ENCODE measurements at regions not wholly inside any gene's neighbourhood (a gene's known extent, or its start where the extent isn't known, plus 50 kb on each side); places are given as distances from the start of the nearest gene placed in this dataset.

- H4K20me1 ChIP-seq: no peaks in the 10 kb centered on the region
- H3K36me3 ChIP-seq: no peaks in the 10 kb centered on the region
- no peak overlapping the region for H3K4me2 ChIP-seq
- H3K9me3 ChIP-seq (replicated peaks in 1 of 11): no peaks in the 10 kb centered on the region
- no peak for TF ChIP-seq Cebpa-rat (IDR thresholded peaks at IDR 0.05)
- H3K4me3 ChIP-seq: no peak overlapping the region
- H3K4me1 ChIP-seq: peaks cover 0 to 10% (median 0%) of the 10 kb centered on the region in 10 experiments; a peak in 8 of 20 replicates
- no peak overlapping the region for H3K9ac ChIP-seq
- no peak overlapping the region for H3K27ac ChIP-seq
- no peaks in the 10 kb centered on the region for H3K27me3 ChIP-seq
Measured at GRCh38 chr3:59563072-59563605, 513.3 kb upstream of the CFAP20DC start.

GRCh38 chr3:59559721-59560435, 510.1 kb upstream of the CFAP20DC start:
- H3K27me3 ChIP-seq: no peaks in the 10 kb centered on the region
- H3K36me3 ChIP-seq: no peaks in the 10 kb centered on the region
- no peak overlapping the region for H3K9ac ChIP-seq
- no peak; a peak in 1 of 22 replicates for TF ChIP-seq Cebpa-rat (IDR thresholded peaks at IDR 0.05)
- peaks cover 0 to 6% (median 0%) of the 10 kb centered on the region in 11 experiments; a peak in 1 of 22 replicates for H3K9me3 ChIP-seq (replicated peaks in 1 of 11)
- no peak overlapping the region for H3K27ac ChIP-seq
- H4K20me1 ChIP-seq: no peaks in the 10 kb centered on the region
- H3K4me2 ChIP-seq: peak overlapping the region in 3 of 11 experiments; percentile 5 to 42 (median 20); a peak in 5 of 22 replicates
- H3K4me3 ChIP-seq: no peak overlapping the region
- H3K4me1 ChIP-seq: peaks cover 0 to 10% (median 0%) of the 10 kb centered on the region in 10 experiments; a peak in 8 of 20 replicates

DNA sequence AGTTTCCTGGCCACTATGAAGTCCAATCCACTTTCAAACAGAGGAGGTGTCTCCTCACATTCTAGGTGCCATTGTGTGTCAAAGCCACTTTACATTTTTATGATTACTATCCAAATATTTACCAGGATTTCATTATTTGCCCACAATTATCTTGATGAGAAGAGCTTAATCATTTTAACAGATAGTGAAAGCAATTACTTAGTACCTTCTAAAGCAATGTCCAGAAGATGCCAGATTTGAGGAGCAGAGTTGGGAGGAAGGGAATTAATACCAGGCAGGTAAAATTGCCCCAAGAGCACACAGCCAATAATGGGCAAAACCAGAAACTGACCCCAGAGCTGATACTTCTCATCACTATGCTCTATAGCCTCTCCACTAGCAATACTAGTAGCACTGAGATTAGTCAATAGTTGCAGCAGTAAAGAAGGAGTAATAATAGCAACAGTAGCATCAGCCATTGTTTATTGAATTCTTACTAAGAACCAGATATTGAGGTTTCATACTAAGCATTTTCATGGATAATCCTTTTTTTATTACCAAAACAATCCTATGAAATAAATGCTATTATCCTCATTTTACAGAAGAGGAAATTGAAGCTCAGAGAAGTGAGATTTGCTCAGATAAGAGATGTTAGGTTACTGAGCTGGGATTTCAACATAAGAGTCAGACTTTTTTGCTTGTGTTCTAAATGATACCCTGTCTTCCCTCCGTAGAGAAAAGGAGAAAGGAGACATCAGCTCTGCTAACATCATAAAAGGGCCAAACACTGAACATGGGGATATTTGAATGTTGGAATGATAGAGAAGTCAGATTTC, 509.3 kb upstream of the CFAP20DC start:
- no peaks in the 10 kb centered on the region for H4K20me1 ChIP-seq
- peaks cover 0 to 6% (median 0%) of the 10 kb centered on the region in 11 experiments; a peak in 1 of 22 replicates for H3K9me3 ChIP-seq (replicated peaks in 1 of 11)
- peak overlapping the region in 3 of 11 experiments; percentile 5 to 42 (median 20); a peak in 5 of 22 replicates for H3K4me2 ChIP-seq
- H3K4me1 ChIP-seq: peaks cover 0 to 10% (median 0%) of the 10 kb centered on the region in 10 experiments; a peak in 8 of 20 replicates
- no peak overlapping the region for H3K4me3 ChIP-seq
- no peak overlapping the region for H3K27ac ChIP-seq
- no peak overlapping the region for H3K9ac ChIP-seq
- H3K36me3 ChIP-seq: no peaks in the 10 kb centered on the region
- TF ChIP-seq Cebpa-rat (IDR thresholded peaks at IDR 0.05): no peak
- no peaks in the 10 kb centered on the region for H3K27me3 ChIP-seq

DNA sequence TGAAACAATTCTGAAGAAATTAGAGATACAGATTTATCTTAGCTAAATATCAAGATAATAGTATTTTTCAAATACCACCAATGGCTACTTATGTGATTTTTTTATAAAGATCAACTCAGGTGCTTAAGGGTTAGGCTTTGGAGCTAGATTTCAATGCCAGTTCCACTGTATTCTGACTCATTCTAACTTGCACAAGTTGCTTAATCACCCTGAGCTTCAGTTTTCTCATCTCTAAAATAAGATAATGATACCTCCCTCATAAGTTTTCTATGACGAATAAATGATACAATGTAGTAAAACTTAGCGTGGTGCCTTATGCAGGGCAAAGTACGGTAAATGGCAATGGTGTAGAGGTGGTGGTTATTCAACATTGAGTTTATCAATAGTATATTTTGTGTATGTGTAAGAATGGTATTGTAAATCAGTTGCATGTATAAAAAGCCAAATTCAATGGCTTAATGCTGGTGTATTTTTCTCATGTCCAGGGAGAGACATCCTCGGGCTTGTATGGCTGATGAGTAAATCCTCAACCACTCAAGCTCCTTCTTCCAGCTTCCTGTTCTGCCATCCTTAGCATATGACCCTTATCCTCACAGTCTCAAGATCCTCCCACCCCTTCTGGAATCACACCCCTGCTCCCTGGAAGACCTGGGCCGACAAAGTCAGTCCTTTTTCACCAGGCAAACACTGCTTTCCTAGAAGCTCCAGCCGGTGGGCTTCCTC, 505.9 kb upstream of the CFAP20DC start:
- Histone ChIP-seq H3K4me1 (peaks cover 0 to 10% (median 0%) of the 10 kb centered on the region in 10 experiments; a peak in 8 of 20 replicates), H3K4me3 (no peak overlapping the region), H3K36me3 (no peaks in the 10 kb centered on the region), H3K27me3 (no peaks in the 10 kb centered on the region), H4K20me1 (no peaks in the 10 kb centered on the region), H3K9ac (no peak overlapping the region), H3K27ac (no peak overlapping the region), H3K9me3 (replicated peaks in 1 of 11) (peaks cover 0 to 6% (median 0%) of the 10 kb centered on the region in 11 experiments; a peak in 1 of 22 replicates), H3K4me2 (no peak overlapping the region)
- TF ChIP-seq Cebpa-rat (IDR thresholded peaks at IDR 0.05): no peak

DNA sequence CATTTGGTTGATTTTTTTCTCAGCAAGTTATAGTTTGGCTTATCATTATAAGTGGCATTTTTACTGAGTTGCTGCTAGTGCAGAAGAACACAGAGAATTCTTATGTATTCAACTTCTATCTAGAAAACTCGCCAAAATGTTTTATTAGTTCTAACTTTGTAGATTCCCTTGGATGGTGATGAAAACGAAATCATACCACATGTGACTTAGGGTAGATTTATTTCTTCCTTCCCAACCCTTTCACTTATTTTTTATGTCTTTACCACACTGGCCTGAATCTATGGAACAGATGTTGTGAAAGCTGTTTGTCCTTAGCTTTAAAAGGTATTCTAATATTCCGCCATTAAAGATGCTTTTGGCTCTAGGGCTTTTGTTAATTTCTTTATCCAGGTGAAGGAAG, 503.3 kb upstream of the CFAP20DC start:
- Histone ChIP-seq H3K4me1 (peaks cover 0 to 7% (median 0%) of the 10 kb centered on the region in 10 experiments; a peak in 5 of 20 replicates), H3K27ac (no peak overlapping the region)
- TF ChIP-seq Cebpa-rat (IDR thresholded peaks at IDR 0.05): no peak

DNA sequence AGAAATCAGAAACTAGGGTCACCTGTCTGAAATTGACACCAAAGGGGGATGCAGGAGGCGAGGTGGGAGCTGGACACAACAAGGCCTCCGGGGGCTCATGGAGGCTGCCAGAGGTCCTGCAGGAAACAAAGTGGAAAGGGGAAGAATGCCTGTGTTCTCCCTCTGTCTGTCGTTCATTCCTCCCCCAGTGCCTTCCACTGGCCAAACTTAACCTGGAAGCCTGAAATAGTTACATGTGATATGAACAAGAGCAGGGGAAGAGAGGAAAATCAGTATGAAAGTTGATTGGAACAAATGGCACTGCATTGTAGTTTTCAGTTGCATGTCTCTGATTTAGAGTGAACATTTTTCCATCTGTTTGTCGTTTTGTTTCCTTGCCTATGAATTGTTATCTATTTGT, 502.0 kb upstream of the CFAP20DC start:
- Histone ChIP-seq H3K4me3 (no peak overlapping the region), H3K27me3 (no peaks in the 10 kb centered on the region), H3K4me2 (no peak overlapping the region), H3K4me1 (peaks cover 0 to 8% (median 0%) of the 10 kb centered on the region in 10 experiments; a peak in 5 of 20 replicates), H3K36me3 (no peaks in the 10 kb centered on the region), H3K9ac (no peak overlapping the region), H3K9me3 (replicated peaks in 1 of 11) (peaks cover 0 to 6% (median 0%) of the 10 kb centered on the region in 11 experiments; a peak in 1 of 22 replicates), H4K20me1 (no peaks in the 10 kb centered on the region), H3K27ac (no peak overlapping the region)
- TF ChIP-seq Cebpa-rat (IDR thresholded peaks at IDR 0.05): no peak

More for the DNA sequence above, 503.3 kb upstream of the CFAP20DC start:
- Histone ChIP-seq H3K9me3 (replicated peaks in 1 of 11) (peaks cover 0 to 6% (median 0%) of the 10 kb centered on the region in 11 experiments; a peak in 1 of 22 replicates), H3K9ac (no peak overlapping the region), H4K20me1 (no peaks in the 10 kb centered on the region), H3K4me2 (no peak overlapping the region), H3K27me3 (no peaks in the 10 kb centered on the region), H3K36me3 (no peaks in the 10 kb centered on the region), H3K4me3 (no peak overlapping the region)

DNA sequence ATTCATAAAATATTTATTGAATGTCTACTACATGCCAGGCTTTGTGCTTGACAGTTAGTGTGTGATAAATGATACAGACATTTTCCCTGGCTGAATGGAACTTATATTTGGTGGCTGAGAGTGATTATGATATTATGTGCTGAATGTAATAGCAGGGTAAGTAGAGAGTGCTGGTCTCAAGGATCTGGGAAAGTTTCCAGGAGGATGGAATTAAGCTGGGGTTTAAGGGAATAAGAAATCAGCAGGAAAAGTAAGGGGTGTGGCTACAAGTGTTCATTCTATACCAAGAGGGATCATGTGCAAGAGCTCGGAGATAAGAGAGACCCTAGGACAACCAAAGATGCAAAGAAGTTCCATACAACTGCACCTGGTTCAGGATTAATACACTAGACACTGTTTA, 500.1 kb upstream of the CFAP20DC start:
- Histone ChIP-seq H4K20me1 (no peaks in the 10 kb centered on the region), H3K4me1 (peaks cover 0 to 8% (median 0%) of the 10 kb centered on the region in 10 experiments; a peak in 5 of 20 replicates), H3K27me3 (no peaks in the 10 kb centered on the region), H3K9ac (no peak overlapping the region), H3K4me3 (no peak overlapping the region), H3K27ac (no peak overlapping the region), H3K4me2 (no peak overlapping the region), H3K36me3 (no peaks in the 10 kb centered on the region), H3K9me3 (replicated peaks in 1 of 11) (no peaks in the 10 kb centered on the region)
- no peak for TF ChIP-seq Cebpa-rat (IDR thresholded peaks at IDR 0.05)

DNA sequence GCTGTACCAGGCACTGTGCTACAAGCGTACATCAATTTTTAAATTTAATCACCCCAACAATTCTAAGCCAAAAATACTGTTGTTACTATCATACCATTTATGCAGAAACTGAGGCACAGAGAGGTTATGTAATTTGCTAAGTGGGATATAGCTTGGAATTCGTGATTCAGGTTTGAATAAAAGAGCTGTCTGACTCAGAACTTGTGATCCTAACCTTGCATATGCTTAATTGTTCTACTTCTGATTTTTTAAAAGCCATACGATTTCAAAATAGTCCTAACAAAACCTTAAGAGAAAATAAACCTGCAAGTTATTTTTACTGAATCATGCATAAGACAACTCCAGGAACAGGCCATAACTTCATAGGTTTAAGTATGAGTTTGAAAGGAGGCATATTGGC, 498.0 kb upstream of the CFAP20DC start:
- Histone ChIP-seq H3K27me3 (no peaks in the 10 kb centered on the region), H3K36me3 (no peaks in the 10 kb centered on the region), H4K20me1 (no peaks in the 10 kb centered on the region), H3K9me3 (replicated peaks in 1 of 11) (no peaks in the 10 kb centered on the region), H3K4me2 (peak overlapping the region in 2 of 11 experiments; percentile 1 to 13; a peak in 3 of 22 replicates), H3K4me1 (peaks cover 0 to 12% (median 4%) of the 10 kb centered on the region in 10 experiments; a peak in 13 of 20 replicates), H3K4me3 (no peak overlapping the region), H3K9ac (no peak overlapping the region), H3K27ac (no peak overlapping the region)
- no peak for TF ChIP-seq Cebpa-rat (IDR thresholded peaks at IDR 0.05)
